Fibroblast of mammary gland (primary cell): ENCODE measurements at regions not wholly inside any gene's neighbourhood (a gene's known extent, or its start where the extent isn't known, plus 50 kb on each side); places are given as distances from the start of the nearest gene placed in this dataset.

Source experiments
- DNase-seq: peaks from one replicate; pipeline ENCODE4 v3.0.0-alpha.2; 2010; ENCODE audit warnings: low read depth
- H3K4me3 ChIP-seq: 2 replicates; pipeline ENCODE4 v1.5.1; 2011; ENCODE audit warnings: low read depth, mild to moderate bottlenecking, low read length, moderate library complexity; ENCODE audit not compliant: control insufficient read depth
- CTCF ChIP-seq: conservative IDR thresholded peaks from 2 replicates; pipeline ENCODE4 v1.5.1; 2011; ENCODE audit warnings: low read depth, low read length, inconsistent platforms; ENCODE audit not compliant: control insufficient read depth, insufficient read depth

- DNase-seq = no peak
- H3K4me3 ChIP-seq = no peak overlapping the region
- no peak for TF ChIP-seq CTCF
Measured at GRCh38 chr10:111789821-111790220, 393.7 kb downstream of the GPAM start.

- H3K4me3 ChIP-seq = no peak overlapping the region
- DNase-seq = no peak
- TF ChIP-seq CTCF = no peak
Measured at GRCh38 chr10:111801841-111802240, 381.7 kb downstream of the GPAM start.

GRCh38 chr10:111804781-111805180, 378.8 kb downstream of the GPAM start:
- TF ChIP-seq CTCF = no peak
- no peak for DNase-seq
- no peak overlapping the region for H3K4me3 ChIP-seq

- no peak for TF ChIP-seq CTCF
- H3K4me3 ChIP-seq = no peak overlapping the region
- DNase-seq = no peak
Measured at GRCh38 chr10:111811517-111811916, 372.0 kb downstream of the GPAM start.

- TF ChIP-seq CTCF = no peak
- DNase-seq = no peak
- no peak overlapping the region for H3K4me3 ChIP-seq
Measured at GRCh38 chr10:111820471-111820870, 363.1 kb downstream of the GPAM start.

GRCh38 chr10:111821871-111822270, 361.7 kb downstream of the GPAM start:
- no peak for DNase-seq
- no peak for TF ChIP-seq CTCF
- no peak overlapping the region for H3K4me3 ChIP-seq

GRCh38 chr10:111822661-111823060, 360.9 kb downstream of the GPAM start:
- no peak overlapping the region for H3K4me3 ChIP-seq
- no peak for TF ChIP-seq CTCF
- no peak for DNase-seq
